ENCODE measurements at regions not wholly inside any gene's neighbourhood (a gene's known extent, or its start where the extent isn't known, plus 50 kb on each side); places are given as distances from the start of the nearest gene placed in this dataset.

DNA sequence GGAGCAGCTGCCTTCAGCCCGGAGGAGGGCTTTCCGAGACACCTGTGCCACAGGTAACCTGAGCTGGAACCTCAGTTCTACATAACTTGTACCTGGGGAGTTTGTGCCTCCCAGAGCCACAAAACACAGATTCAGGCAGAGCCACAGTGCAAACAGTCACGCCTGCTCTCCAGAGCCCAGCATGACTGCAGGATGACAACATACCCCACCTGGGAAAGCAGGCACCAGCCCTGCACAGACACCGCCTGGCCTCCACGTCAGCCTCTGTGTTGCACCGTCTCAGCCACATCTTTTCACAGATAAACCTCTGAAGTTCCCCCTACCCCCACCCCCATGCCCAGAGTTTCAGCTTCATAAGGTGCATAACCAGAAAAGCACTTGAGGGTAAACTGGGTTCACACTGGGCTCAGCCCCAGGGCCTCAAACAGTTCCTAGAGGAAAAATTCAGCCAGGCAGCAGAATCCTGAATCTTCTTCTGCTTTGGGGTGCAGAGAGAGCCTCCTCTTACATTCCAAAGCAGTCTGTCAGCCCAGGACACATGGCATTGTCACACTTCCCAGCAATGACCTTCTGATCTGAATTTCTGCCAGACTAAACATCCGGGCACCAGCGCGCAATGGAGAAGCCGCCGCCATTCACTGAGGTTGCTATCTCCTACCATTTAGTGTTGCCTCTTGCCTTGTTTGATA is 229.5 kb downstream of the TOMM20 start:
- Mint-ChIP-seq H3K4me3 (no peak overlapping the region), H3K9me3 (no peaks in the 10 kb centered on the region), H3K36me3 (ENCODE audit: insufficient read depth in 1 of 3, low read depth in 3 of 3) (no peaks in the 10 kb centered on the region), H3K27me3 (ENCODE audit: low read depth) (peaks cover 1% of the 10 kb centered on the region; the same call in 1 of the 2 replicates), H3K4me1 (peaks cover 21 to 34% of the 10 kb centered on the region in 2 experiments), H3K27ac (peak overlapping the region in 1 of 3 experiments; percentile 22; a peak in 2 of 7 replicates)
- Histone ChIP-seq H2BK120ac (ENCODE audit: low read depth, low read length, poor library complexity, severe bottlenecking) (no peak overlapping the region), H3T11ph (ENCODE audit: low read length) (no peak overlapping the region), H3K56ac (ENCODE audit: insufficient read length, low read depth, low read length) (no peak overlapping the region), H3K4me1 (ENCODE audit: insufficient read depth, low read length) (peaks cover 4% of the 10 kb centered on the region; the same call in 1 of the 2 replicates), H3K4ac (ENCODE audit: low read depth, low read length) (no peak overlapping the region), H4K5ac (ENCODE audit: insufficient read length, low read depth, low read length) (no peak overlapping the region), H3K9ac (ENCODE audit: extremely low read depth, insufficient read length, low read length) (no peak overlapping the region), H4K8ac (replicated peaks; ENCODE audit: insufficient read length, low read depth, low read length) (no peak overlapping the region), H2BK20ac (ENCODE audit: low read depth, low read length, poor library complexity, severe bottlenecking) (no peak overlapping the region), H3K14ac (ENCODE audit: insufficient read depth, low read length) (no peak overlapping the region), H2BK15ac (ENCODE audit: low read depth, low read length) (no peak overlapping the region), H2BK12ac (ENCODE audit: insufficient read length, low read depth, low read length) (no peak overlapping the region), H3K27me3 (ENCODE audit: insufficient read depth, low read length) (no peaks in the 10 kb centered on the region), H2BK5ac (ENCODE audit: insufficient read length, low read length) (no peak overlapping the region), H3K18ac (ENCODE audit: insufficient read length, low read depth, low read length) (no peak overlapping the region), H3K4me2 (ENCODE audit: insufficient read depth, insufficient read length, low read length) (no peak overlapping the region), H2AFZ (ENCODE audit: low read length) (no peak overlapping the region), H3K23me2 (ENCODE audit: insufficient read length, low read depth, low read length, poor library complexity, severe bottlenecking) (no peaks in the 10 kb centered on the region), H4K20me1 (ENCODE audit: control insufficient read depth, insufficient read depth, insufficient read length) (no peaks in the 10 kb centered on the region), H3K9me3 (ENCODE audit: control insufficient read depth, low read depth, low read length) (no peaks in the 10 kb centered on the region), H4K91ac (ENCODE audit: insufficient read length, low read depth, low read length) (no peak overlapping the region), H3K23ac (ENCODE audit: insufficient read length, low read depth, low read length) (no peak overlapping the region), H2AK5ac (ENCODE audit: insufficient read length, low read length) (no peak overlapping the region), H3K27ac (ENCODE audit: insufficient read length, low read depth, low read length) (no peak overlapping the region), H3K79me1 (ENCODE audit: insufficient read depth, low read depth, low read length, poor library complexity, severe bottlenecking) (no peaks in the 10 kb centered on the region), H3K79me2 (ENCODE audit: insufficient read depth, low read length) (no peaks in the 10 kb centered on the region)
- no peak for DNase-seq
- no CpG with 5 or more reads among the region's 11 CpGs for WGBS (ENCODE audit: extremely low coverage, insufficient read length, low lambda C conversion rate)
- TF ChIP-seq, protein P1, sequence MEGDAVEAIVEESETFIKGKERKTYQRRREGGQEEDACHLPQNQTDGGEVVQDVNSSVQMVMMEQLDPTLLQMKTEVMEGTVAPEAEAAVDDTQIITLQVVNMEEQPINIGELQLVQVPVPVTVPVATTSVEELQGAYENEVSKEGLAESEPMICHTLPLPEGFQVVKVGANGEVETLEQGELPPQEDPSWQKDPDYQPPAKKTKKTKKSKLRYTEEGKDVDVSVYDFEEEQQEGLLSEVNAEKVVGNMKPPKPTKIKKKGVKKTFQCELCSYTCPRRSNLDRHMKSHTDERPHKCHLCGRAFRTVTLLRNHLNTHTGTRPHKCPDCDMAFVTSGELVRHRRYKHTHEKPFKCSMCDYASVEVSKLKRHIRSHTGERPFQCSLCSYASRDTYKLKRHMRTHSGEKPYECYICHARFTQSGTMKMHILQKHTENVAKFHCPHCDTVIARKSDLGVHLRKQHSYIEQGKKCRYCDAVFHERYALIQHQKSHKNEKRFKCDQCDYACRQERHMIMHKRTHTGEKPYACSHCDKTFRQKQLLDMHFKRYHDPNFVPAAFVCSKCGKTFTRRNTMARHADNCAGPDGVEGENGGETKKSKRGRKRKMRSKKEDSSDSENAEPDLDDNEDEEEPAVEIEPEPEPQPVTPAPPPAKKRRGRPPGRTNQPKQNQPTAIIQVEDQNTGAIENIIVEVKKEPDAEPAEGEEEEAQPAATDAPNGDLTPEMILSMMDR (conservative IDR thresholded peaks at IDR 0.05) = no peak

All from H9 (cell line).